ENCODE measurements at regions not wholly inside any gene's neighbourhood (a gene's known extent, or its start where the extent isn't known, plus 50 kb on each side); places are given as distances from the start of the nearest gene placed in this dataset.

DNA sequence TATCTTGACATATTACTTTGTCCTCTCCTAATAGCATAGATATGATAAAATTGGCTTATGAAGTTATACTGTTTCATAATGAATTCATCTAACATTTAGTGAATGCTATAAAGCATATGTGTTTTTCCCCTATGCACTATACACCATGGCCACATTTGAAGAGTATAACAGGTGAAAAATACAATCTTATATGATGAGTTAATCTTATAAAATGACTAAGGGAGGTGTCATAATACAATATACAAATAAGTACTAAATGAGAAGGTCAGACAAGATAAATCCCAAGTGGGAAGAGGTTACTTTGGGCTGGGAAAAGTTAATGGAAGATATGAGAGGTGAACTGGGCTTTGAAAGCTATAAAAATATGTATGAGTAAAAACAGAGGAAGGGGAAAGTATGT lies 174.4 kb downstream of the PCSK1 start:
- DNase-seq (ENCODE audit: low read depth), result no peak
- H3K4me3 ChIP-seq (ENCODE audit: low read depth, low read length), result no peak overlapping the region
- TF ChIP-seq, protein P1, sequence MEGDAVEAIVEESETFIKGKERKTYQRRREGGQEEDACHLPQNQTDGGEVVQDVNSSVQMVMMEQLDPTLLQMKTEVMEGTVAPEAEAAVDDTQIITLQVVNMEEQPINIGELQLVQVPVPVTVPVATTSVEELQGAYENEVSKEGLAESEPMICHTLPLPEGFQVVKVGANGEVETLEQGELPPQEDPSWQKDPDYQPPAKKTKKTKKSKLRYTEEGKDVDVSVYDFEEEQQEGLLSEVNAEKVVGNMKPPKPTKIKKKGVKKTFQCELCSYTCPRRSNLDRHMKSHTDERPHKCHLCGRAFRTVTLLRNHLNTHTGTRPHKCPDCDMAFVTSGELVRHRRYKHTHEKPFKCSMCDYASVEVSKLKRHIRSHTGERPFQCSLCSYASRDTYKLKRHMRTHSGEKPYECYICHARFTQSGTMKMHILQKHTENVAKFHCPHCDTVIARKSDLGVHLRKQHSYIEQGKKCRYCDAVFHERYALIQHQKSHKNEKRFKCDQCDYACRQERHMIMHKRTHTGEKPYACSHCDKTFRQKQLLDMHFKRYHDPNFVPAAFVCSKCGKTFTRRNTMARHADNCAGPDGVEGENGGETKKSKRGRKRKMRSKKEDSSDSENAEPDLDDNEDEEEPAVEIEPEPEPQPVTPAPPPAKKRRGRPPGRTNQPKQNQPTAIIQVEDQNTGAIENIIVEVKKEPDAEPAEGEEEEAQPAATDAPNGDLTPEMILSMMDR (IDR thresholded peaks at IDR 0.05; ENCODE audit: insufficient read depth, low read depth, low read length), result no peak

DNA sequence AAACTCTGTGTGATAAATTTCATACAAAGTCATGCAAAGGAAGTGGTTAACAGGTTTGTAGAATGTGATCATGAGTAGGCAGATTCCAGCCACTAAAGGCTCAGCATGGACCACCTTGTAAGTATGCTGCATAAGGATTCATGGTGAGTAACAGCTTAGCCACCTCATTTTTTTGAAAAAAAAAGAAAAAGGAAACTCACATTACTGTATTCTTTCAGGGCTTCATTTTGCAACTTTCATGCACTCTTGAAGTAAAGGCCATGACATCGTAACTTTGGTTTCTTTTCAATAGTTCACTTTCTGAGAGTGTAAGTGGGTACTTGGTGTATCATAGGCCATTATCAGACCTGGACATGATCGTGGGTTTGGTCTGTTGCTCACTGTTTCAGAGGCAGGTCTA lies 175.1 kb downstream of the PCSK1 start:
- DNase-seq (ENCODE audit: low read depth), result no peak
- TF ChIP-seq, protein P1 (IDR thresholded peaks at IDR 0.05; ENCODE audit: insufficient read depth, low read depth, low read length), result no peak
- H3K4me3 ChIP-seq (ENCODE audit: low read depth, low read length), result no peak overlapping the region

DNA sequence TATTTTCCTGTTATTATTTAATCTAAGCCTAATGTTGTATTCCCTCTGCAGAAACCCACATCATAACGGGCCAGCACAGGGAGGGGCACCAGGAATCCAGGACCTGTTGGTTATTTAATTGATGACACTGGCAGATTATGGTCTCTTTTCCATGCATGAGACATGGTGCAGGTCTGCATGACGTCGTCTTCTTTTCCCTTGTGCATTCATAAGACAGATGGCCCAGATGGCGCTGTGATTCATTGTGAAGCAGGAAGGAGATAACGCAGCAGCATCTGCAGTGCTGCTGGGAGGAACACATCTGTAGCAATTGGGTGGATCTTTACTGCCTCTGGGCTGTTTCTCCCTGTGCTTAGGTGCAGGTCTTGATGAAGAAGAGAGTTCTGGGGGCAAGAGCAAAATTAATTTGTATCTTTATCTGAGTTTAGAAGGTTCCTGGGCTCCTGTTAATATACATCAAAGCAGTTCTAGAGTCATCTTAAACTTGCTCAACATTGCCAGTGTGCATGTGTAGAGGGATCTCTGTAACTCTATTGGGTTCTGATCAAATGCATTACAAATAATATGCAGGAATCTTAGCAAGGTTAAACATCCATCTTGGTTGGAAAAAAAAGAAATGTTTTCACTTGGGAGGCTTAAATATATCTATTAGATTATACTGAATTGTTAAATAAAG lies 176.1 kb downstream of the PCSK1 start:
- DNase-seq (ENCODE audit: low read depth), result peak; percentile 97
- H3K4me3 ChIP-seq (ENCODE audit: low read depth, low read length), result no peak overlapping the region
- TF ChIP-seq, protein P1 (IDR thresholded peaks at IDR 0.05; ENCODE audit: insufficient read depth, low read depth, low read length), result peak; percentile 12

DNA sequence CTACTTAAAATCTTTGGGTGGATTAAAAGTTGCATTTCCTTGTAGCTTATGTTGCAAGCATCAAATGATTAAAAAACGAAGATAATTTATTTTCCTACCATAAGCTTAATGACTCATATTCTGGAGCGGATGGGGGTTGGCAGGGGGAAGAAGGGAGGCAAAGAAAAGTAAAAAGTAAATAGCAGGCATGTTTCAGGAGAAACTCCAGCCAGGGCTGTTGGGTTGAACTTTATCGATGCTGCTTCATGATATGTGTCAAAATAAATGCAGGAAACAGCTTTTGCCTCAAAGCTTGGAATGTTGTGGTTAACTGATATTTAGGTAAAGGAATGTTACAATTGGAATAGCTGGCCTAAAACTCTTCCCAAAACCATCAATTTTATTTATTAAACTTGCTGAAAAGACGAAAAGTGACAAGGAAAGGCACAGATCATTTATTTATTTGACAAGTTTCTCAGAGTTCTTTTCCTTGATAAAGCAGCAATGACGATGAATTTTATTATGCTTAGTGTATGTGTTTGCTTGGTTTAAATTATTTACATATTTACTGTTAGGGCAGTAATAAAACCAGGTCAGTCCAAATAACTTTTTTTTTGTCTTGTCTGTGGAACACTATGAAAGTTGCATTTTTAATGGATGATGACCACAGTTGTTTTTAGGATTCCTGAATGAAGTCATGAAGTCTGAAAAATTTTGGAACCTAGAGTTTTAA lies 177.9 kb downstream of the PCSK1 start:
- TF ChIP-seq, protein P1 (IDR thresholded peaks at IDR 0.05; ENCODE audit: insufficient read depth, low read depth, low read length), result no peak
- no peak overlapping the region for H3K4me3 ChIP-seq (ENCODE audit: low read depth, low read length)
- DNase-seq (ENCODE audit: low read depth), result peak; percentile 97

DNA sequence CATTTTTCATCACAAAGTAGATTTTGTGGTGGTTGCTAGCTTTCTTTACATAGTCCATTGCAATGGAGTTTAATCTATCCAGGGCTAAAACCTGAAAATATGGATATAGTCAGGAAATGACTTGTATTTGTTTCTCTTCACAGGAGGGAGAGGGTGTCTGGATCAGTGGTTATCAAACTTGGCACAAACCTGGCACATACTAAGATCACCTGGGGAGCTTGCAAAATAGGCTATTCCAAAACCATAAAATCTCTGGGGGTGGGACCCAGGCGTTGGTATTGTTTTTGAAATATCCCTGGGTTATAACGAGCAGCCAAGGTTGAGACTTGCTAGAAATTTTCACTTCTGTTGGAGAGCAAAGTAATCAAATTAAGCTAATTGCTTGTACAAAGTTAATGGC lies 179.9 kb downstream of the PCSK1 start:
- H3K4me3 ChIP-seq (ENCODE audit: low read depth, low read length), result no peak overlapping the region
- no peak for DNase-seq (ENCODE audit: low read depth)
- TF ChIP-seq, protein P1 (IDR thresholded peaks at IDR 0.05; ENCODE audit: insufficient read depth, low read depth, low read length), result no peak

DNA sequence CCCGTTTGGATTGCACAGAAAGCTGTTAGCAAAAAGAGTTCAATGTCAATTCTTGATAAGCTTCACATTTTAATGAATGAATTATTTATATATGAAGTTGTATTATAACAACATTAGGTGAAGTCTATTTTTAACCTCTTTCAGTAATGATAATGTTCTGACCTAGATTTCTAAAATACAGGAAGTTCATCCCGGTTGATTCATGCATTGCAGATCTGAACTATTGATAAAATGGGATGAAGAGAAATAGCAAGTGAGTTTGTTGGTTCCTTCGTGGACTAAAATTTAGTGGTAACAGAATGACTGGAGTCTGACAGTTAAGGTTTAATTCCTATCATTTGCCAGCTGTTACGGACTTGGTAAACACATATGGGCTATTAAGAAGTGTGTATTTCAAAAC lies 180.5 kb downstream of the PCSK1 start:
- H3K4me3 ChIP-seq (ENCODE audit: low read depth, low read length), result no peak overlapping the region
- DNase-seq (ENCODE audit: low read depth), result peak; percentile 24
- TF ChIP-seq, protein P1 (IDR thresholded peaks at IDR 0.05; ENCODE audit: insufficient read depth, low read depth, low read length), result no peak

Measured in fibroblast of villous mesenchyme (primary cell).